NCI-H774 (cell line): ENCODE measurements at regions not wholly inside any gene's neighbourhood (a gene's known extent, or its start where the extent isn't known, plus 50 kb on each side); places are given as distances from the start of the nearest gene placed in this dataset.
"Not testable (repeated sequence)": the region's sequence is repeated elsewhere in the genome, so short reads cannot be mapped to it uniquely, and the experiment has no call there.

Source experiments
- DNase-seq: peaks from one replicate; lab custom pipeline; 2025; lab: John Stamatoyannopoulos, UW

DNA sequence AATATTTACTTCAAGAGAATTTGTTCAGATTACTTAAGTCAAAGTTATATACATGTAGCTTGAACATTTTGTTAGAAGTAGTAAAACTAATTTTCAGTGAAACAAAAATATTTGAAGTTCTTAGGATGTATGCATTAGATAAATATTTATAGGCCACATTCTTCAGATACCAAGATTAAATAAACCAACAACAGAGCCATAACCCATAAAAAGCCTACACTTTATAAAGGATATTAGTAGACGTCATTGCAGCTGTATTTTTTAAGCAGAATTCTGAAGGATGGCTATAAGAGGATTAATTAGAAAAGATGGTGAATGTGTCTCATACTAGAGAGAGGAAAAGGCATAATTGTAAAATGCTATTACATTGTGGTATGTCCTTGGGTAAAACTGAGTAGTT lies 449.7 kb upstream of the ALCAM start:
- DNase-seq = no peak

DNA sequence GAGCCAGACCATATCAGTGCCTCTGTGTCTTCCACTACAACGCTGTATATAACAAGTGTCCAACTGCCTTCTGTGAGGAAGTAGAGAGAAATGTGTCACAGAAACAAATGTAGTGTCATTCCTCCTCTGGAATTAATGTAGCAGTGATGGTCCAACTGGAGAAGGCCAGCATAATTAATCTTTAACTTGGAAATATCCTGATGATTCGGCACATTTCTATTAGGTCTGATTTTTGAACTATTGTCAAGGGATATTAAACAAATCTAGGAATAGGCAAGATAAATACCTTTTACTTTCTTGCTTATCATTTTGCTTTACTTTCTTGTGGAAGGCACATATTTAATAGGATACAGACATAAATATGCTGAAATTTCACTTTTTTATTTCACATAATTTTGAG lies 446.2 kb upstream of the ALCAM start:
- no peak for DNase-seq

DNA sequence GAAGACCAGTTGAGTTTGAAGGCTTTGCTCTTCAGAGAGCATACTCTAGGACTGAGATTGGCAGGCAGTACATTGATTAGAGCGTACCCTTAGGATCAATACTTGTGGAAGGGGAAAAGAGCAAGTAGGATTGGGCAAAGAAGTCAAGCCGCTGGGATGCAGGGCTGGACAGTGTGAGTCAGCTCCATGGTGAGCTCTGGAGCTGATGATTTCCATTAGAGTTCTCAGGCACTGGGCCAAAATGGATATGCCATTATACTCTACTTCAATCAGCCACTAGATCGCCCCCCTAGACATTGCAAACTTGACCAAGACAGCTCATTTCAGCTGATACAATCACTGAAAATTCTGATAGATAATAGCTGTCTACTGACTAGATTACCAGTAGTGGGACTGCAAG lies 432.7 kb upstream of the ALCAM start:
- DNase-seq = no peak

DNA sequence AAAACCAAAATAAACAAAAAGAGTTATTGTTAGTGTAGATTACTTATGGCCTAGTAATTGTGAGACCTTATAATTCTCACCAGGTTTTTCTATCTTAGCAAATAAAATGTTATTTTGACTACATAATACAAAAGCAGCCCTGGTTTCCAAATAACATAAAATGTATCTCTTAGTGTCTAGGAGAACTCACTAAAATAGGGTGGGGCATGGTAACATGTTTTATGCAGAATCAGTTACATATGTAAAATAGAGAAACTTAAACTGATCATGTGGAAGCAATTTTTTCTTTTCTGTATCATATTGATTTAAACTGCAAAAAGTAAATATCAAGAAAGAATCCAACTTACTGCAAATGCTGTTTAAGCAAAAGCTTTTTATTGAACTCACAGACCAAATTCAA lies 431.1 kb upstream of the ALCAM start:
- DNase-seq = no peak

DNA sequence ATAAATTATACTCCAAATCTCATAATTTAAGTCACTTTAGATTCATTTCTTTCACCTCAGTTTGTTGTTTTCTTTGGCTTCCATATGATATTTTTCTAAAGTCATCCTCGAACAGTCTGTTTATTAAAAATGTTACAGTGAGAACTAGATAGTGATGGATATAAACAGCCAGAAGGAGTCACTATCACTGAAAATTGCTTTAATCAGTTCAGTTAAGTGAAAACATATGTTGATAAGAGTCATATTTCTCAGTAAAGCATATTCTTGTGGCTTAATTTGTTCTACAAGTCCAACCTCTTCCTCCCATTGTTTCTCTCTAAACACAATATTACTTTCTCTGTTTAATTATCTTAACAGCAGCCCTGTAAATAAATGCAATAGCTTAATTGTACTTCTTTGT lies 427.5 kb upstream of the ALCAM start:
- no peak for DNase-seq

DNA sequence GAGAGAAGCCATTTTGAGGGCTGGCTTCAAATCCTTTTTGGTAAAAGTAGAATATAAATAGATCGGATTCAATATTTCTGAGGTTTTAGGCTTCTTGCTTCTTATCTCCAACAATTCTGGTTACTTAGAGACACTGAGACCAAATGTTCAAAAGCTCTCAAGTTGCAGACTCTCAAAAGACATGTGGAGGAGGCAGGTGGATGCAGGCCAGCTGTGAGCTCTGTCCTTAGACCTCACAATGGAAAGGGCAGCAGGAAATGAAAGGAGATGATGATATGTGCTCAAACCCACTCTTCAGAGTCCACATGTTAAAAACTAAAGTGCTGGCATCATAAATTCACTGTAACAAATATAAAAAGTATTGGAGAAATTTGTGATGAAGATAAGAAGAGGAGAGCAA lies 424.9 kb upstream of the ALCAM start:
- DNase-seq = no peak

DNA sequence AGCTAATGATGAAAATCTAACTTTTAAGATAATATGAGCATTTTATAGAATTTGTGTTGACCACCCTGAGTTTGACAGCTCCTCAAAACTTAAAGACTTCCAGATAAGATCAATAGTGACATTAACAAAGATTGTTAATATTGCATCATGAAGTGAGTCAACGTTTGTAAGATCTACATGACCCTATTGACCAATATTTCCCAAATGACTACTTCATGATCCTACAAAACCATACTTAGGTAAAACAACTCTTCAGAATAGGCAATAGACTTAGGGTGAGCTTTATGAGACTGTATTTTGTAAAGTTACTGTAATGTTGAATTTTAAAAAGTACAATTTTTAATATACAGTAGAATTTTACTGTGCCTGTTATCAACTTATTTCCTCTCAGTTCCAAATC lies 422.7 kb upstream of the ALCAM start:
- DNase-seq = no peak

DNA sequence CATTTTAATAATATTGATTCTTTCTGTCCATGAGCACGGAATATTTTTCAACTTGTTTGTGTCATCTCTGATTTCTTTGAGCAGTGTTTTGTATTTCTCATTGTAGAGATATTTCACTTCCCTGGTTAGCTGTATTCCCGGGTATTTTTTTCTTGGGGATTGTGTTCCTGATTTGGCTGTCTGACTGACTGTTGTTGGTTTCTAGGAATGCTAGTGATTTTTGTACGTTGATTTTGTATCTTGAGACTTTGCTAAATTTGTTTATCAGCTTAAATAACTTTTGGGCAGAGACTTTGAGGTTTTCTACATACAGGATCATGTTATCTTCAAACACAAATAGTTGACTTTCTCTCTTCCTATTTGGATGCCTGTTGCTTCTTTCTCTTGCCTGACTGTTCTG lies 418.8 kb upstream of the ALCAM start:
- no peak for DNase-seq

DNA sequence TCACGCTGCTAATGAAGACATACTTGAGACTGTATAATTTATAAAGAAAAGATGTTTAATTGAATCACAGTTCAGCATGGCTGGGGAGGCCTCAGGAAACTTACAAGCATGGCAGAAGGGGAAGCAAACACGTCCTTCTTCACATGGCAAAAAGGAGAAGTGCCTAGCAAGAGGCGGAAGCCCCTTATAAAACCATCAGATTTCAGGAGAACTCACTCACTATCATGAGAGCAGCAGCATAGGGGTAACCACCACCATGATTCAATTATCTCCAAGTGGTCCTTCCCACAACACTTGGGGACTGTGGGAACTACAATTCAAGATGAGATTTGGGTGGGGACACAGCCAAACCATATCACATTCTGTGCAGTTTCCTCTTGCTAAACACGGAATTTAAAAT lies 416.9 kb upstream of the ALCAM start:
- DNase-seq = not testable (repeated sequence)

DNA sequence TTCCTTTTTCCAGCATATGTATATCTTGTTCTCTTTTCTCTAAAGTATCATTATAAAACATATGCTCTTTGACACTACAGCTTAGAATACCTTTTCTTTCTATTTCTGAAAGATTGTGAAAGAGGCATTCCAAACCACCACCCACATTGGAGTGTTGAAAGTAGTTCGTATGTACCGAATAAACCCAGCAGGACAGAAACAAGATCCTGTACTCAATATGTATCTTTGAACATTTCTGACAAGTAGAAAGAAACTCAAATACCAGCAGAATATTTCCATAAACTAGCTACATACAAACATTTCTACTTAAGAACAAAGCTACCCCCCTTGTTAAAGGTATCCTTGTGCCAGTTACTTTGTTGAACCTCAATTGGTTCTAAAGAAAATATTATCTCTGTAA lies 415.3 kb upstream of the ALCAM start:
- DNase-seq = no peak

DNA sequence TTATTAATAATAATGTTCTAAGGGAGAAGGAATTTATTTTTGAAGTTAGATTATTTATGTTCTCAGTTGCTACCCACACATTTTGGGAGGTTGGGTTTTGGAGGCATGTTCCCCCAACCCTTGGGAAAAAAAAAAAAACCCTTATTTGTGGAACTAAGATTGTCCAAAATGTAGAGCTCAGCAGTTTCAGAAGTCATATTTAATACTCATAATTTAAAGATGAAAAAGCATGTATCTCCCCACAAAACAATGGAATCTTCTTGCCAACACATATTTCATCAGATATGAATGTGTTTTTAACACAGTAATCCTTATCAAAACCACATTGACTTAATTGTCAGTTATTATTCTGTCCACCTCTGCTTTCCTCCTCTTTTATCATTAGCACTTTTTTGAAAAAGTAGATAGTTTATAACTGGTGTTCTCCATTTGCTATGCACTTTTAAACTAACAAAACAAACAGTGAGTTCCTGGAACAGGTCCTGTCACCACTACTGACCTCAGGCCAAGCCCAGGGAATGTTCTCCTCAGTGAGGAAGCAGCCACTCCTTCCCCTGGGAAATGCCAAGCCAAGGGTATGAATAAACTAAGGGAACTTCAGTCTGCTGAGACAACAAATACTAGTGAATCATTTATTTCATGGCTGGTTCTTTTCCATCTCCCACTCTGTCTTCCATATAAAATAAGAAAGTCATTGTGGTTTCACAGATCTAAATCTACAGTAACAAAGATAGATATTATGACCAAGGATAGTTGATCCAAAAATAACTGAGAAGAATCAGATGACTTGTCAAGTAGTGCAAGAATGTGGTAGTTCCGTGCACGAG lies 414.4 kb upstream of the ALCAM start:
- no peak for DNase-seq

DNA sequence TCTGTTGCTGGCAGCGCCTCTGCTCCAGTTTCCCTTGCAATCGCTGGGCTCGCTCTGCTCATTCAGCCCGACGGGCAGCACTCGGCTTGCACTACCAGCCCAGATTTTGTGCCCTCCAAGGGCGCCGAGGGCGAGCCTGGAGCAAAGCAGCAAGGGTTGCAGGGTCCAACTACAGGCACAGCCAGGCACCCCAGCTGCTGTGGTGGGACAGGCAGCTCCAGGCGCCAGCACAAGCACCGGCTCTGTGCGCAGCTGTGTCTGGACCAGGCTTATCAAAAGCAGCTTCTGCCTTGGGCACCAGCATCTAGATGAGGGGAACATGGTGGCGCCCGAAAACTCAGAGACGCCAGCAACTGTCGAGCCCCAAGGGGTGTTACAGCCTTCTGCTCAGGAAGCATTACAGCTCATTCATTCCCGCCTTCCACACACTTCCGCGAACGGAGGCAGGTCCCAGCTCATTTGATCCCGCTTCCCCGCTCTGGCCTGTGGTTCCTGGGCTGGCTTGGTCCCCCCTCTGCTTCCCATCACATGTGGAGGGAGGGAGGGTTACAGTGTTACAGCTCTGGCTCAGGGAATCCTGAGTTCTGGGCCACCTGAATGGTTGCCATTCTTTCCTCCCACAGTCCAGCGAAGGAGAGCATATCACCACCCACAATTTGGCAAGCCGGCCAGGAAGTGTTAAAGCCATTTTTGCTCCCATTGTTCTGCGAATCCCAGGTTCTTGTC lies 409.9 kb upstream of the ALCAM start:
- DNase-seq = no peak

DNA sequence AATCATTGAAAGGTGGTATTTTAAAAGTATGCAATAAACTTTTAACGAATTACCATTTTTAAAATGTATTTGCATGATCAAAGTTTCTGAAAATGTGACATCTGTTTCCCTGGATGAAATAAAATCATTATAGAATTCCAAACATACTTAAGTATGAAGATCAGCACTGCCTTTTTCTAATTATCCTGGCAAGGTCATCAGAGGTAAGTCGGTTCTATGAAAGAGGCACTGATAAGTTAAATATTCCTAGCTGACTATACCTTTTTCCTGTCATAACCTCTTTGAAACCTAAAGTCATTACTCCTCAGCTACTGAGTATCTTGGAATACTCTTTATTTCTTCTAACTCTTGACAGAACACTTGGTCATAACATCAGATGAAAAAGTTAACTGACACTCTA lies 406.1 kb upstream of the ALCAM start:
- DNase-seq = no peak

DNA sequence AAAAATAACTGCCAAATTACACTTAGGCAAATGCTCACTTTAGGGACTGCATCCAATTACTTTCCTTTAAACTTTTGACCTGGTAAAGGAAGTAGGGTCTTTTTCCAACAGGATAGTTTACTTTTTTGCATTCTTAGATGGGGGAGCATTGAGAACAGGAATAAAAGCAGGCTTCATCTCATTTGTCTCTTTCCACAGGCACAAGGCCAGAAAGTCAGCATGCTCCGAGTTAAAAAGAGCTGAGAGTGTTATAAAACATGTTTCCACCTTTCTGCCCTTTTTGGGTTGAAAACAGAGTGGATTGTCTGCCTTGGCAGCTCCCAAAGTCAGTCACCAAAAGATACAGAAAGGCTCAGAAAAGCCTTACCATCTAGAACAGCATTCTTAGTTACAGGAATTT lies 404.9 kb upstream of the ALCAM start:
- no peak for DNase-seq

DNA sequence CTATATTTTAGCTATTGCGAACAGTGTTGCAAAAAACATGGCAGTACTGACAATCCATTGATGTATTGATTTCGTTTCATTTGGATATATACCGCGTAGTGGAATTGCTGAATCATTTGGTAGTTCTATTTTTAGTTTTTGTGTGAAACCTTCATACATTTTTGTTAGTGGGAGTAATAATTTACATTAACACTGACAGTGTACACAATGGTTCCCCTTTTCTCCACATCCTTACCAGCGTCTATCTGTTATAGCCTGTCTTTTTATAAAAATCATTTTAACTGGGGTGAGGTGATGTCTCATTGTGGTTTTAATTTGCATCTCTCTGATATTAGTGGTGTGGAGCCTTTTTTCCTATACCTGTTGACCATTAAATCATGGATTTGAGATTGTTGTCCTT lies 392.4 kb upstream of the ALCAM start:
- no peak for DNase-seq

DNA sequence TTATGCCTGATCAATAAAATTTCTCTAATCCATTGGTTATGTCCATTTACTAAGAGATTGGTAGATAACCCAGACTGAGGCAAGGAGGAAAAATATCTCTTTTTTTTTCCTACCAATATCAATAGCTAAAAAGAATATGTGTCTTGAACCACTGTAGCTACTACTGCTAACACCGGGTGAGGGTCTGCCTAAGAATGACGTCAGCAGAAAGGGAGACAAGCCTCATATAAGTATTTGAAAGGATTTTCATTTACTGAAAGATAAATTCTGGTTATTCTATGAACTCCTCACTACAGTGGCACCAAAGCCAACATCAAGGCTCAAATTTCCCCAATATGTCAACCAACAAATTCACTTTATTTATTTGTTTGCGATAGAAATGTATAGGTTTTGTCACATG lies 389.0 kb upstream of the ALCAM start:
- DNase-seq = no peak

DNA sequence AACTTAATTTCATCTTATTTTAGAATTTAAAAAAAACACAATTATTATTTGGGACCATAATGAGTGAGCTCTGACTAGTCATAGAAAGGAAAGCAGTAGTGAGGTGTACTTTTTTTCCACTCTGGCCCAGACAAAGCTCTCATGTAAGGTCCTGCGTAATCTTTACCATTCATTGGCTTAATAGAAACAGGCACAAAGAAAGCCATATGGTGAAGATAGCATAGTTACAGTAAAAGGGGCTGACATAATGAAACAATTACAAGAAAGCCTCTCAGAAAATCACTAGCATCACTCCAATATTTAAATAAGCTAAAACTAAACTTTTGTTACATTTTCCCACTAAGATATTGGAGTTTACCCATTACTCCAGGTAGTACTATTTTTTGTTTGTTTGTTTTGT lies 384.6 kb upstream of the ALCAM start:
- DNase-seq = no peak

DNA sequence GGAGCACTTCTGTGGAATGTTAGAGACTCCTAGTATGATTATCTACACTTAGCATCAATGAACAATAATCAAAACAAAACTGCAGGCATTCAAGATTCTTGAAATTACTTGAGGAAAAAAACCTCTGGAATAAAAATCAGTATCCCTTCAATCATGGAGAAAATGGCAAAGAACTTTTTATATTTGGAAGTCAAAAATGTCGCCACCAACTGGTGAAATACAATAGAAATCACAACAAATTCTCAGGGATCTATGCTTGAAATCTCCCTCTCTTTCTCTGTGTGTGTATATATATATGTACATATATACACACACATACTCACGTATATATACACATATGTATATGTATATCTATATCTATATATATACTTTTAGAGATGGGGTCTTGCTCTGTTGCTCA lies 378.9 kb upstream of the ALCAM start:
- no peak for DNase-seq

DNA sequence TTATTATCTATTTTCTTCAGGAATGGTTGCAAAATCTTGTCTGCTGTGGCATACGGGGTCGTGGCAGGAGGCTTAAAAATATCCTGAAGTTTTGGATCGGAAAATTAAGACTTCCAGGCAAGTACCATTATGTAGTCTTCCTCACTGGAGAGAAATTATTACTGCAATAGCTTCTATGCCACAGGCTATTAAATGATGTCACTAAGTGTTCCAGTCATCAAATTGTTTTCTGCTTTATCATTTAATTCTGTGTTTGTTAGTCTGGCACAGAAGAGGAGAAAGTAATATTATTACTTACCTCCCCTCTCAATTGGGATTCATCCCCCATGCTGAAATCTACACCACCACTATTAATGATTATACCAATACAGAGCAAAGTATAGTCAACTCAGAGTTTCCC lies 378.2 kb upstream of the ALCAM start:
- no peak for DNase-seq

DNA sequence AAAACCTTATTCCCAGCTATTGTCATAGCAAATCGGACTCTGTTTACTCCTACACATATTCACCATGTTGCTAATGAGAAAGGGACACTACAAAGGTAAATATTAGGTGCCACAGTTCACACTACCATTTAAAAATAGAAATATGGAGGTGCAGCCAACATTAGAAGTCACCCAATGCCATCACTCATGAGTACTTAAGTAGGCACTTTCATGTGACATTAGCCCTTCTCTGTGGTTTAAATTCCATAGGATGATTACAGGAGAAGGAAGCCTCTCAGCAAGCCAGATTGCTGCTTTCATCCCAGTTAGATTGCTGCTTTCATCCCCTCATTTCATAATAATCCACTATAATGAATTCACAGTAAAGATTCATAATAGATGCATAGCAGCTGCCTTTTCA lies 376.8 kb upstream of the ALCAM start:
- DNase-seq = no peak

DNA sequence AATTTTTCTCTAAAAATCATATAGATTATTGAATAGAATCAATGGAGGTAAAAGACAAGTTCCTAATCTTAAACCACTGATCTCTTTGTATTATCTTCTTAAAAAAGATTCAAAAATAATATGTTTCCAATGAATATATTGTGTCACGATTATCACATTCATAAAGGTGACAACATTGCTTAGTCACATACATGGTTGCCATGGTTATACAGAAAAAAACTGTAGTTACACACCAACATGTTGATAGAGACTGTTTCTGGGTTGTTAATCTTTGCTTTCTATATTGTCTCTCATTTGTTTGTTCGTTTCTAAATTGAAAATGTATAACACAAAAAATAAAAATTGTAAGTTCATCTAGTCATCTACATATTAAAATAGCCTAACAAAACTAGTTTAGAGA lies 376.0 kb upstream of the ALCAM start:
- no peak for DNase-seq

DNA sequence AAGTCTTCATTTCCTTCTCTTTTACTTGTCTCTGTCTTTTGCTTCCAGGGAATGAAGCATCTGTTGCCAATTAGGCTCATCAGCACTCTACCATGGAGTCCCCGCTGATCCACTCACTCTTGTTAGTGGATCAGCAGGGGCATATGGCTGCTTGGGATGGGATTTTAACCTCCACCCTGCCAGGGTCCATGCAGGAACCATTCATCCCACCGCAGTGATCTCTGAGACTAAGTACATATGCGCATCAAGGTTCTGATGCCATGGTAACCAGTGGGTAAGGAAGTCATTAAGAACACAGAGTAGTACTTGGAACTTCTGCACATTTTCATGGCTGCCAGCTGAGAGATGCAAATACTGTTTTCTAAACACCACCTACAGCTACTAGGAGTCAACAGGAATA lies 374.0 kb upstream of the ALCAM start:
- no peak for DNase-seq

DNA sequence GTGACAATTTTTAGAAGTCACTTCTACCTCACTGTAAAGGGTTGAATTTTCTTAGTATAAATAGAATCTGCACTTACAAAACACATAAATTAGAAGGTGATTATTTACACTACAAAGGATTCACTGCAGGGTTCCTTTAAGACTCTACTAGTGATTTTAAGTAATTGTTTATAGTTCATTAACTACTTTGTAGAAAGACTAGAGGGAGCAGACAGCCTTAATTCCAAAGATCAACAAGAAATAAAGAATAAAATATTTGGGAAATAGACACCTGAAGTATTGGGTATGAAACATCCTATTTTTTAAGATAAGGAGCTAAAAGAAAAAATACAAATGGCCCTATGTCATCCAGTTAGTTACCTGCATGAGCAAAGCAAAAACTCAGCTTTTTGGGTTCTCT lies 360.5 kb upstream of the ALCAM start:
- no peak for DNase-seq

DNA sequence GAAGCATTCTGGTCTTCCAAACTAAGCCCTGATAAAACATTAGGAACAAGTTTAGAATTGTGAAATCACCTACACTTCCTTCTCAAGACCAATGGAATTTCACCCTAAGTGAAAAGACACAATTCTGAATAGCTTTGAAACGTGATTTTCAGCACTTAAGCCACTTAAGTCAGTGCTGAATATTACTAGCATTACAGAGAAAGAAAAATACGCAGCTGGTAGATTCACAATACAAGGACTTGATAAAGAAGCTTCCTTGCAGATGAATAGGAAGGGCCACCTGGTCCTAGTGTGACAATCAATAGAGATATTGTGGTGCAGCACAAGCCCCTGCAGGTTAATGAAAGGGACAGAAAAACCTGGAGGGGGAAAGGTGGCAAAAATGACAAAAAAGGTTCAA lies 353.1 kb upstream of the ALCAM start:
- no peak for DNase-seq
